B cell (primary cell): ENCODE measurements at regions not wholly inside any gene's neighbourhood (a gene's known extent, or its start where the extent isn't known, plus 50 kb on each side); places are given as distances from the start of the nearest gene placed in this dataset.

Source experiments
- ATAC-seq: fragments of 200-7000 bp; cut with Tn5 transposase; one replicate; pipeline ENCODE4 v1.10.0; 2021; ENCODE audit warnings: low read depth, mild to moderate bottlenecking, moderate number of reproducible peaks, moderate library complexity
- CTCF ChIA-PET: fragments of 350-600 bp; sonication (Branson Sonifier 250); formaldehyde crosslinking; loops from one replicate; lab custom pipeline; 2021; ENCODE audit warnings: antibody characterized with exemption, inconsistent platforms; lab: Charles Lee
- POLR2A ChIA-PET: fragments of 350-600 bp; sonication (Branson Sonifier 250); formaldehyde crosslinking; loops from one replicate; lab custom pipeline; 2021; ENCODE audit warnings: antibody characterized with exemption; lab: Charles Lee
- DNase-seq: peaks from one replicate; pipeline ENCODE4 v3.0.0; 2013
- H2AFZ ChIP-seq: 2 replicates; pipeline ENCODE4 v1.6.1; 2012; ENCODE audit warnings: mild to moderate bottlenecking, low read depth, low read length; ENCODE audit not compliant: insufficient read depth, poor library complexity, severe bottlenecking
- H3K27ac ChIP-seq, 2 donors: 1 replicate in 1 of 2; 2 replicates in 1 of 2; pipeline ENCODE4 v1.5.1; 2012 to 2013; ENCODE audit warnings: low read length in 2 of 2, mild to moderate bottlenecking in 2 of 2, moderate library complexity in 1 of 2
- H3K27me3 ChIP-seq, 4 experiments: fragments of 200-600 bp in 1 of 4; sonication (generic) in 1 of 4; replicated peaks in 1 of 4; 1 replicate in 2 of 4; 2 replicates in 2 of 4; pipeline versions ENCODE4 v1.6.1 to v1.7.0; 2013 to 2016; ENCODE audit warnings: low read length in 3 of 4, mild to moderate bottlenecking in 2 of 4, mixed read lengths in 1 of 4, moderate library complexity in 1 of 4; ENCODE audit not compliant: insufficient read depth in 4 of 4, control insufficient read depth in 3 of 4; ENCODE audit errors: control extremely low read depth in 1 of 4
- H3K36me3 ChIP-seq, 2 experiments: replicated peaks in 1 of 2; 1 replicate in 1 of 2; 2 replicates in 1 of 2; pipeline versions ENCODE4 v1.6.1 to v1.7.1; 2013; ENCODE audit warnings: low read length in 1 of 2; ENCODE audit not compliant: insufficient read depth in 2 of 2, control insufficient read depth in 1 of 2; ENCODE audit errors: control extremely low read depth in 1 of 2, extremely low read depth in 1 of 2
- H3K4me1 ChIP-seq, 2 donors: fragments of 200-600 bp in 1 of 2; sonication (generic) in 1 of 2; 1 replicate in 1 of 2; 2 replicates in 1 of 2; pipeline versions ENCODE4 v1.5.1 to v1.6.1; 2013 to 2017; ENCODE audit warnings: low read length in 2 of 2; ENCODE audit not compliant: control insufficient read depth in 2 of 2, insufficient read depth in 2 of 2
- H3K4me2 ChIP-seq: replicated peaks from 2 replicates; pipeline ENCODE3; 2012; ENCODE audit warnings: mild to moderate bottlenecking, low read depth, low read length; ENCODE audit not compliant: poor library complexity, severe bottlenecking
- H3K4me3 ChIP-seq, 5 experiments: fragments of 200-600 bp in 1 of 5; sonication (generic) in 1 of 5; 1 replicate in 3 of 5; 2 replicates in 2 of 5; pipeline versions ENCODE4 v1.5.1 to v1.7.0; 2011 to 2016; ENCODE audit warnings: low read length in 4 of 5, mild to moderate bottlenecking in 4 of 5, low read depth in 2 of 5, control low read depth in 1 of 5, moderate library complexity in 1 of 5; ENCODE audit not compliant: insufficient read depth in 1 of 5; ENCODE audit errors: control extremely low read depth in 1 of 5, extremely low read depth in 1 of 5
- H3K79me2 ChIP-seq: fragments of 200-600 bp; sonication (generic); one replicate; pipeline ENCODE4 v1.6.0; 2016; ENCODE audit warnings: low read length; ENCODE audit not compliant: control insufficient read depth, insufficient read depth
- H3K9ac ChIP-seq: fragments of 200-600 bp; sonication (generic); 2 replicates; pipeline ENCODE4 v1.6.1; 2017; ENCODE audit warnings: mild to moderate bottlenecking, low read length, moderate library complexity
- H3K9me3 ChIP-seq, 3 donors: one replicate each; pipeline versions ENCODE4 v1.6.1 to v1.7.1; 2013; ENCODE audit warnings: low read length in 2 of 3; ENCODE audit not compliant: control insufficient read depth in 2 of 3, insufficient read depth in 1 of 3; ENCODE audit errors: control extremely low read depth in 1 of 3
- H4K20me1 ChIP-seq: 2 replicates; pipeline ENCODE4 v1.6.0; 2012; ENCODE audit warnings: mild to moderate bottlenecking, low read length; ENCODE audit not compliant: insufficient read depth, control insufficient read depth, poor library complexity, severe bottlenecking
- H3K27ac Mint-ChIP-seq: one replicate; pipeline ENCODE4 v1.8.0; 2021; ENCODE audit warnings: mixed read lengths
- H3K27me3 Mint-ChIP-seq: one replicate; pipeline ENCODE4 v1.8.0; 2021; ENCODE audit warnings: mixed read lengths
- H3K4me1 Mint-ChIP-seq: one replicate; pipeline ENCODE4 v1.8.0; 2021; ENCODE audit warnings: mixed read lengths
- H3K4me3 Mint-ChIP-seq: one replicate; pipeline ENCODE4 v1.8.0; 2021; ENCODE audit warnings: mixed read lengths
- H3K9me3 Mint-ChIP-seq: one replicate; pipeline ENCODE4 v1.8.0; 2022; ENCODE audit warnings: mixed read lengths; ENCODE audit not compliant: insufficient read depth
- CTCF ChIP-seq: fragments of 200-600 bp; IDR thresholded peaks from one replicate; pipeline ENCODE4 v1.8.0; 2022; ENCODE audit warnings: antibody characterized with exemption, mild to moderate bottlenecking
- EZH2 ChIP-seq: IDR thresholded peaks from 2 replicates; pipeline ENCODE4 v1.6.1; 2012; ENCODE audit warnings: borderline replicate concordance, low read depth, mild to moderate bottlenecking, moderate library complexity, low read length; ENCODE audit not compliant: insufficient read depth, poor library complexity, severe bottlenecking
- WGBS: methylation state at CpG from one replicate; pipeline ENCODE4 v1.1.5; 2013; ENCODE audit warnings: missing lambda C conversion rate; ENCODE audit not compliant: insufficient coverage; 5-methylcytosine and 5-hydroxymethylcytosine counted together
- intact Hi-C: fragments of 100-400 bp; cut with micrococcal nuclease; formaldehyde crosslinking; loops from one replicate; pipeline ENCODE4 v1.10.0; 2022

GRCh38 chr13:105273665-105274222, 1261.7 kb downstream of the EFNB2 start:
- peaks cover 0 to 17% (median 0%) of the 10 kb centered on the region in 3 donors for H3K9me3 ChIP-seq
- Mint-ChIP-seq H3K27me3 (no peaks in the 10 kb centered on the region), H3K27ac (no peak overlapping the region), H3K9me3 (no peaks in the 10 kb centered on the region), H3K4me3 (no peak overlapping the region), H3K4me1 (no peaks in the 10 kb centered on the region)
- WGBS: 88% methylated on average over 6 of the region's 6 CpGs
- no peak overlapping the region for H2AFZ ChIP-seq
- DNase-seq: no peak
- POLR2A ChIA-PET: no interaction called here
- H3K27ac ChIP-seq: no peak overlapping the region
- H3K9ac ChIP-seq: no peak overlapping the region
- H3K27me3 ChIP-seq: no peaks in the 10 kb centered on the region
- H3K36me3 ChIP-seq: no peaks in the 10 kb centered on the region
- no peak overlapping the region for H3K4me2 ChIP-seq
- intact Hi-C loops: no loop called here
- no peaks in the 10 kb centered on the region for H3K4me1 ChIP-seq
- ATAC-seq: no peak
- CTCF ChIA-PET: no interaction called here
- no peak overlapping the region for H3K4me3 ChIP-seq
- H4K20me1 ChIP-seq: no peaks in the 10 kb centered on the region
- H3K79me2 ChIP-seq: no peaks in the 10 kb centered on the region
- TF ChIP-seq CTCF (no peak), EZH2 (no peak)

GRCh38 chr13:105272660-105273631, 1262.5 kb downstream of the EFNB2 start:
- H3K9me3 Mint-ChIP-seq: no peaks in the 10 kb centered on the region
- H3K27ac Mint-ChIP-seq: no peak overlapping the region
- Histone ChIP-seq H3K4me3 (no peak overlapping the region), H2AFZ (no peak overlapping the region), H3K79me2 (no peaks in the 10 kb centered on the region), H3K36me3 (no peaks in the 10 kb centered on the region), H3K4me2 (no peak overlapping the region), H3K27ac (no peak overlapping the region), H3K9me3 (peaks cover 0 to 17% (median 0%) of the 10 kb centered on the region in 3 donors), H3K4me1 (no peaks in the 10 kb centered on the region), H3K27me3 (no peaks in the 10 kb centered on the region), H4K20me1 (no peaks in the 10 kb centered on the region), H3K9ac (no peak overlapping the region)
- TF ChIP-seq CTCF (no peak), EZH2 (no peak)
- no peak for ATAC-seq
- POLR2A ChIA-PET: interaction anchor here (0.6 kb wide), 1 partner anchor 284 kb away, joined by 3 read pairs; no protein-coding TSS in a partner anchor
- CTCF ChIA-PET: no interaction called here
- H3K4me1 Mint-ChIP-seq: no peaks in the 10 kb centered on the region
- H3K27me3 Mint-ChIP-seq: no peaks in the 10 kb centered on the region
- intact Hi-C loops: no loop called here
- no peak overlapping the region for H3K4me3 Mint-ChIP-seq
- DNase-seq: no peak
- 87% methylated on average over 8 of the region's 13 CpGs for WGBS
